B cell (primary cell): ENCODE measurements at regions not wholly inside any gene's neighbourhood (a gene's known extent, or its start where the extent isn't known, plus 50 kb on each side); places are given as distances from the start of the nearest gene placed in this dataset.

Experiments used
- ATAC-seq: fragments of 200-7000 bp; cut with Tn5 transposase; one replicate; pipeline ENCODE4 v1.10.0; 2021; ENCODE audit warnings: low read depth, mild to moderate bottlenecking, moderate number of reproducible peaks, moderate library complexity
- CTCF ChIA-PET: fragments of 350-600 bp; sonication (Branson Sonifier 250); formaldehyde crosslinking; loops from one replicate; lab custom pipeline; 2021; ENCODE audit warnings: antibody characterized with exemption, inconsistent platforms; lab: Charles Lee
- POLR2A ChIA-PET: fragments of 350-600 bp; sonication (Branson Sonifier 250); formaldehyde crosslinking; loops from one replicate; lab custom pipeline; 2021; ENCODE audit warnings: antibody characterized with exemption; lab: Charles Lee
- DNase-seq: peaks from one replicate; pipeline ENCODE4 v3.0.0; 2013
- H2AFZ ChIP-seq: 2 replicates; pipeline ENCODE4 v1.6.1; 2012; ENCODE audit warnings: mild to moderate bottlenecking, low read depth, low read length; ENCODE audit not compliant: insufficient read depth, poor library complexity, severe bottlenecking
- H3K27ac ChIP-seq, 2 donors: 1 replicate in 1 of 2; 2 replicates in 1 of 2; pipeline ENCODE4 v1.5.1; 2012 to 2013; ENCODE audit warnings: low read length in 2 of 2, mild to moderate bottlenecking in 2 of 2, moderate library complexity in 1 of 2
- H3K27me3 ChIP-seq, 4 experiments: fragments of 200-600 bp in 1 of 4; sonication (generic) in 1 of 4; replicated peaks in 1 of 4; 1 replicate in 2 of 4; 2 replicates in 2 of 4; pipeline versions ENCODE4 v1.6.1 to v1.7.0; 2013 to 2016; ENCODE audit warnings: low read length in 3 of 4, mild to moderate bottlenecking in 2 of 4, mixed read lengths in 1 of 4, moderate library complexity in 1 of 4; ENCODE audit not compliant: insufficient read depth in 4 of 4, control insufficient read depth in 3 of 4; ENCODE audit errors: control extremely low read depth in 1 of 4
- H3K36me3 ChIP-seq, 2 experiments: replicated peaks in 1 of 2; 1 replicate in 1 of 2; 2 replicates in 1 of 2; pipeline versions ENCODE4 v1.6.1 to v1.7.1; 2013; ENCODE audit warnings: low read length in 1 of 2; ENCODE audit not compliant: insufficient read depth in 2 of 2, control insufficient read depth in 1 of 2; ENCODE audit errors: control extremely low read depth in 1 of 2, extremely low read depth in 1 of 2
- H3K4me1 ChIP-seq, 2 donors: fragments of 200-600 bp in 1 of 2; sonication (generic) in 1 of 2; 1 replicate in 1 of 2; 2 replicates in 1 of 2; pipeline versions ENCODE4 v1.5.1 to v1.6.1; 2013 to 2017; ENCODE audit warnings: low read length in 2 of 2; ENCODE audit not compliant: control insufficient read depth in 2 of 2, insufficient read depth in 2 of 2
- H3K4me2 ChIP-seq: replicated peaks from 2 replicates; pipeline ENCODE3; 2012; ENCODE audit warnings: mild to moderate bottlenecking, low read depth, low read length; ENCODE audit not compliant: poor library complexity, severe bottlenecking
- H3K4me3 ChIP-seq, 5 experiments: fragments of 200-600 bp in 1 of 5; sonication (generic) in 1 of 5; 1 replicate in 3 of 5; 2 replicates in 2 of 5; pipeline versions ENCODE4 v1.5.1 to v1.7.0; 2011 to 2016; ENCODE audit warnings: low read length in 4 of 5, mild to moderate bottlenecking in 4 of 5, low read depth in 2 of 5, control low read depth in 1 of 5, moderate library complexity in 1 of 5; ENCODE audit not compliant: insufficient read depth in 1 of 5; ENCODE audit errors: control extremely low read depth in 1 of 5, extremely low read depth in 1 of 5
- H3K79me2 ChIP-seq: fragments of 200-600 bp; sonication (generic); one replicate; pipeline ENCODE4 v1.6.0; 2016; ENCODE audit warnings: low read length; ENCODE audit not compliant: control insufficient read depth, insufficient read depth
- H3K9ac ChIP-seq: fragments of 200-600 bp; sonication (generic); 2 replicates; pipeline ENCODE4 v1.6.1; 2017; ENCODE audit warnings: mild to moderate bottlenecking, low read length, moderate library complexity
- H3K9me3 ChIP-seq, 3 donors: one replicate each; pipeline versions ENCODE4 v1.6.1 to v1.7.1; 2013; ENCODE audit warnings: low read length in 2 of 3; ENCODE audit not compliant: control insufficient read depth in 2 of 3, insufficient read depth in 1 of 3; ENCODE audit errors: control extremely low read depth in 1 of 3
- H4K20me1 ChIP-seq: 2 replicates; pipeline ENCODE4 v1.6.0; 2012; ENCODE audit warnings: mild to moderate bottlenecking, low read length; ENCODE audit not compliant: insufficient read depth, control insufficient read depth, poor library complexity, severe bottlenecking
- H3K27ac Mint-ChIP-seq: one replicate; pipeline ENCODE4 v1.8.0; 2021; ENCODE audit warnings: mixed read lengths
- H3K27me3 Mint-ChIP-seq: one replicate; pipeline ENCODE4 v1.8.0; 2021; ENCODE audit warnings: mixed read lengths
- H3K4me1 Mint-ChIP-seq: one replicate; pipeline ENCODE4 v1.8.0; 2021; ENCODE audit warnings: mixed read lengths
- H3K4me3 Mint-ChIP-seq: one replicate; pipeline ENCODE4 v1.8.0; 2021; ENCODE audit warnings: mixed read lengths
- H3K9me3 Mint-ChIP-seq: one replicate; pipeline ENCODE4 v1.8.0; 2022; ENCODE audit warnings: mixed read lengths; ENCODE audit not compliant: insufficient read depth
- CTCF ChIP-seq: fragments of 200-600 bp; IDR thresholded peaks from one replicate; pipeline ENCODE4 v1.8.0; 2022; ENCODE audit warnings: antibody characterized with exemption, mild to moderate bottlenecking
- EZH2 ChIP-seq: IDR thresholded peaks from 2 replicates; pipeline ENCODE4 v1.6.1; 2012; ENCODE audit warnings: borderline replicate concordance, low read depth, mild to moderate bottlenecking, moderate library complexity, low read length; ENCODE audit not compliant: insufficient read depth, poor library complexity, severe bottlenecking
- WGBS: methylation state at CpG from one replicate; pipeline ENCODE4 v1.1.5; 2013; ENCODE audit warnings: missing lambda C conversion rate; ENCODE audit not compliant: insufficient coverage; 5-methylcytosine and 5-hydroxymethylcytosine counted together
- intact Hi-C: fragments of 100-400 bp; cut with micrococcal nuclease; formaldehyde crosslinking; loops from one replicate; pipeline ENCODE4 v1.10.0; 2022

GRCh38 chr15:92243227-92243626 is 150.5 kb upstream of the ST8SIA2 start:
- no peaks in the 10 kb centered on the region for H3K27me3 Mint-ChIP-seq
- Histone ChIP-seq H3K9me3 (no peaks in the 10 kb centered on the region), H3K4me3 (no peak overlapping the region), H3K79me2 (no peaks in the 10 kb centered on the region), H3K27ac (no peak overlapping the region), H3K4me1 (no peaks in the 10 kb centered on the region), H3K27me3 (no peaks in the 10 kb centered on the region), H3K4me2 (no peak overlapping the region), H2AFZ (no peak overlapping the region), H3K9ac (no peak overlapping the region), H3K36me3 (no peaks in the 10 kb centered on the region), H4K20me1 (no peaks in the 10 kb centered on the region)
- no peak for ATAC-seq
- no peak overlapping the region for H3K27ac Mint-ChIP-seq
- WGBS = no CpG with 5 or more reads among the region's 3 CpGs
- no peaks in the 10 kb centered on the region for H3K4me1 Mint-ChIP-seq
- H3K9me3 Mint-ChIP-seq = peaks cover 3% of the 10 kb centered on the region
- TF ChIP-seq CTCF (no peak), EZH2 (no peak)
- ChIA-PET CTCF (no interaction called here), POLR2A (no interaction called here)
- DNase-seq = no peak
- intact Hi-C loops = no loop called here
- H3K4me3 Mint-ChIP-seq = no peak overlapping the region

- ChIA-PET CTCF (no interaction called here), POLR2A (no interaction called here)
- no peaks in the 10 kb centered on the region for H3K9me3 ChIP-seq
- Mint-ChIP-seq H3K4me1 (no peaks in the 10 kb centered on the region), H3K27ac (no peak overlapping the region), H3K4me3 (no peak overlapping the region), H3K27me3 (no peaks in the 10 kb centered on the region), H3K9me3 (no peaks in the 10 kb centered on the region)
- no peaks in the 10 kb centered on the region for H3K4me1 ChIP-seq
- no peaks in the 10 kb centered on the region for H3K36me3 ChIP-seq
- TF ChIP-seq CTCF = no peak
- no peak for TF ChIP-seq EZH2
- intact Hi-C loops = no loop called here
- H2AFZ ChIP-seq = no peak overlapping the region
- no peaks in the 10 kb centered on the region for H3K27me3 ChIP-seq
- H3K79me2 ChIP-seq = no peaks in the 10 kb centered on the region
- DNase-seq = no peak
- H3K27ac ChIP-seq = no peak overlapping the region
- no peaks in the 10 kb centered on the region for H4K20me1 ChIP-seq
- H3K4me2 ChIP-seq = no peak overlapping the region
- WGBS = no CpG with 5 or more reads among the region's 1 CpG
- no peak overlapping the region for H3K4me3 ChIP-seq
- no peak overlapping the region for H3K9ac ChIP-seq
- no peak for ATAC-seq
Measured at GRCh38 chr15:92244703-92245102, 149.0 kb upstream of the ST8SIA2 start.
